ENCODE measurements at regions not wholly inside any gene's neighbourhood (a gene's known extent, or its start where the extent isn't known, plus 50 kb on each side); places are given as distances from the start of the nearest gene placed in this dataset.

GRCh38 chr13:75174481-75174880 lies 307.5 kb downstream of the TBC1D4 start:
- Histone ChIP-seq H3K4me3 (no peak overlapping the region), H3K36me3 (no peaks in the 10 kb centered on the region), H3K9me3 (no peaks in the 10 kb centered on the region), H3K4me1 (replicated peaks) (no peaks in the 10 kb centered on the region), H3K27me3 (replicated peaks; ENCODE audit: insufficient read depth) (no peaks in the 10 kb centered on the region), H3K27ac (no peak overlapping the region)
- WGBS = 72% methylated on average over 3 of the region's 3 CpGs
- DNase-seq (ENCODE audit: low spot score) = no peak
- intact Hi-C loops (cut with DNase I) = no loop called here
- no peak for TF ChIP-seq POLR2A (IDR thresholded peaks at IDR 0.05)
- TF ChIP-seq POLR2AphosphoS5 (IDR thresholded peaks at IDR 0.05) = no peak
- TF ChIP-seq, protein P1, sequence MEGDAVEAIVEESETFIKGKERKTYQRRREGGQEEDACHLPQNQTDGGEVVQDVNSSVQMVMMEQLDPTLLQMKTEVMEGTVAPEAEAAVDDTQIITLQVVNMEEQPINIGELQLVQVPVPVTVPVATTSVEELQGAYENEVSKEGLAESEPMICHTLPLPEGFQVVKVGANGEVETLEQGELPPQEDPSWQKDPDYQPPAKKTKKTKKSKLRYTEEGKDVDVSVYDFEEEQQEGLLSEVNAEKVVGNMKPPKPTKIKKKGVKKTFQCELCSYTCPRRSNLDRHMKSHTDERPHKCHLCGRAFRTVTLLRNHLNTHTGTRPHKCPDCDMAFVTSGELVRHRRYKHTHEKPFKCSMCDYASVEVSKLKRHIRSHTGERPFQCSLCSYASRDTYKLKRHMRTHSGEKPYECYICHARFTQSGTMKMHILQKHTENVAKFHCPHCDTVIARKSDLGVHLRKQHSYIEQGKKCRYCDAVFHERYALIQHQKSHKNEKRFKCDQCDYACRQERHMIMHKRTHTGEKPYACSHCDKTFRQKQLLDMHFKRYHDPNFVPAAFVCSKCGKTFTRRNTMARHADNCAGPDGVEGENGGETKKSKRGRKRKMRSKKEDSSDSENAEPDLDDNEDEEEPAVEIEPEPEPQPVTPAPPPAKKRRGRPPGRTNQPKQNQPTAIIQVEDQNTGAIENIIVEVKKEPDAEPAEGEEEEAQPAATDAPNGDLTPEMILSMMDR (IDR thresholded peaks at IDR 0.05) = no peak

DNA sequence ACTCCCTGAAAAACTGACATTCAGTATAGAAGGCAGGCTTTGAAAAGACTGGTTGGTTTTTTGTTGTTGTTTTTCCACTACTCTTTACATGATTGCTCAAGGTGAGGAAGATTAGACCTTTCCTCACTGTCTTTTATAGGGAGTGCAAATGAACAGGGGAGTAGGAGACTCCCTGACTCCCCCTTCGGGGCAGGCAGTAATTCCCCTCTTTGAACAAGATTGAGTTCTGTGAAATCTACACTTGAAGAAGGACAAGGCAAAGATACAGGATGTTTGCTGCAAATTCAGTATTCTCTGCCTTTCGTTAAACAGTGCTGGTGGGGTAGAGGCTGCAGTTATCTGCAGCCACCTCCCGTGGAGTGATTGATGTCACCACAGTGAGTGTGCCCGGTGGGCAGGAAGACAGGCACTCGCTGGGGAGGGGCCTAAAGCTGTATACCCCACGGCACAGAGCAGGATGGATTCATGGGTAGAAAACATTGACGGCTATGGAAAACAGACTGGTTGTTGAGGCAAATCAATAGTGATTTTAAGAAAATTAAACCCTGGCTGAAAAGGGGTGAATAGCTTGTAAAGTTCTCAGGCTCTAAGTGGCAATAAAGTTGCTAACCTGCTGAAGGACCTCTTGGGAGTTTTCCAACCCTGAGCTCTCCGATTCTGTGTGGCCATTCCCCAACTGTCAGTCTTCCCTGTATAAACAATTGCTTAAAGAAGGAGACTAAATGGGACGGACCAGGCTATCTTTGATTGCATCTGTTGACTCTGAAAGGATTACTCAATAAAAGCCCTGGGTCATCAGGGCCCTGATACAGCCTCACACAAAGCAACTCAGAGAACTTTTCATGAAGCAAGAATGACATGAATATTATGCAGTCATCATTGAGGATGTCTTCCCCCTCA lies 308.3 kb downstream of the TBC1D4 start:
- TF ChIP-seq POLR2AphosphoS5 (IDR thresholded peaks at IDR 0.05) (no peak), POLR2A (IDR thresholded peaks at IDR 0.05) (no peak)
- TF ChIP-seq, protein P1 (IDR thresholded peaks at IDR 0.05) = no peak
- Histone ChIP-seq H3K36me3 (no peaks in the 10 kb centered on the region), H3K4me3 (no peak overlapping the region), H3K4me1 (replicated peaks) (no peaks in the 10 kb centered on the region), H3K27me3 (replicated peaks; ENCODE audit: insufficient read depth) (no peaks in the 10 kb centered on the region), H3K9me3 (no peaks in the 10 kb centered on the region), H3K27ac (no peak overlapping the region)
- DNase-seq (ENCODE audit: low spot score) = no peak
- WGBS = 31% methylated on average over 9 of the region's 9 CpGs
- intact Hi-C loops (cut with DNase I) = no loop called here

GRCh38 chr13:75170311-75170710 lies 311.7 kb downstream of the TBC1D4 start:
- intact Hi-C loops (cut with DNase I) = no loop called here
- no peak overlapping the region for H3K4me3 ChIP-seq
- H3K27me3 ChIP-seq (replicated peaks; ENCODE audit: insufficient read depth) = no peaks in the 10 kb centered on the region
- H3K4me1 ChIP-seq (replicated peaks) = no peaks in the 10 kb centered on the region
- no peak for DNase-seq (ENCODE audit: low spot score)
- H3K27ac ChIP-seq = no peak overlapping the region
- WGBS = 70% methylated on average over 3 of the region's 3 CpGs
- no peaks in the 10 kb centered on the region for H3K36me3 ChIP-seq
- H3K9me3 ChIP-seq = no peaks in the 10 kb centered on the region
- TF ChIP-seq POLR2A (IDR thresholded peaks at IDR 0.05) (no peak), POLR2AphosphoS5 (IDR thresholded peaks at IDR 0.05) (no peak)
- TF ChIP-seq, protein P1 (IDR thresholded peaks at IDR 0.05) = no peak

- Histone ChIP-seq H3K4me1 (replicated peaks) (no peaks in the 10 kb centered on the region), H3K27me3 (replicated peaks; ENCODE audit: insufficient read depth) (no peaks in the 10 kb centered on the region), H3K27ac (no peak overlapping the region), H3K36me3 (no peaks in the 10 kb centered on the region), H3K4me3 (no peak overlapping the region), H3K9me3 (no peaks in the 10 kb centered on the region)
- TF ChIP-seq, protein P1 (IDR thresholded peaks at IDR 0.05) = no peak
- TF ChIP-seq POLR2AphosphoS5 (IDR thresholded peaks at IDR 0.05) = no peak
- no peak for TF ChIP-seq POLR2A (IDR thresholded peaks at IDR 0.05)
- intact Hi-C loops (cut with DNase I) = no loop called here
- 79% methylated on average over 4 of the region's 4 CpGs for WGBS
- DNase-seq (ENCODE audit: low spot score) = no peak
These were observed 316.3 kb downstream of the TBC1D4 start for GRCh38 chr13:75165543-75166230.
